H1 (cell line): ENCODE measurements at regions not wholly inside any gene's neighbourhood (a gene's known extent, or its start where the extent isn't known, plus 50 kb on each side); places are given as distances from the start of the nearest gene placed in this dataset.

ENCODE experiments used
- ATF2 ChIP-seq: IDR thresholded peaks from 2 replicates; pipeline ENCODE4 v1.6.1; 2012; ENCODE audit warnings: low read length, inconsistent platforms
- BACH1 ChIP-seq: IDR thresholded peaks from 2 replicates; pipeline ENCODE4 v1.6.1; 2012; ENCODE audit warnings: low read length, improper control_type of control experiment
- CBX5 ChIP-seq: fragments of 300-800, 300-1000 bp; sonication (generic); IDR thresholded peaks from 2 replicates; pipeline ENCODE4 v1.7.1; 2016; ENCODE audit warnings: antibody characterized with exemption, low read length, low read depth
- CHD1 ChIP-seq: IDR thresholded peaks from 2 replicates; pipeline ENCODE4 v1.6.1; 2012; ENCODE audit warnings: low read depth, low read length, improper control_type of control experiment
- JUN ChIP-seq: IDR thresholded peaks from 2 replicates; pipeline ENCODE4 v1.6.1; 2011; ENCODE audit warnings: low read depth, mild to moderate bottlenecking, improper control_type of control experiment, low read length
- KDM1A ChIP-seq: fragments of 200-600, 300-600 bp; sonication (generic); IDR thresholded peaks from 2 replicates; pipeline ENCODE4 v1.7.1; 2016; ENCODE audit warnings: mild to moderate bottlenecking, low read length, borderline replicate concordance
- MAFK ChIP-seq: IDR thresholded peaks from 2 replicates; pipeline ENCODE4 v1.6.1; 2012; ENCODE audit warnings: low read depth, mild to moderate bottlenecking, improper control_type of control experiment, low read length
- MAX ChIP-seq: IDR thresholded peaks from 2 replicates; pipeline ENCODE4 v1.6.1; 2012; ENCODE audit warnings: inconsistent platforms
- POLR2AphosphoS5 ChIP-seq: IDR thresholded peaks from 2 replicates; pipeline ENCODE4 v1.6.1; 2011; ENCODE audit warnings: low read depth, low read length
- RBBP5 ChIP-seq: IDR thresholded peaks from 2 replicates; pipeline ENCODE4 v1.7.1; 2012; ENCODE audit warnings: low read depth, mild to moderate bottlenecking, inconsistent platforms, low read length, moderate library complexity, borderline replicate concordance
- SIN3A ChIP-seq, 2 experiments: IDR thresholded peaks in 1 of 2; conservative IDR thresholded peaks in 1 of 2; 2 replicates each; pipeline ENCODE4 v1.6.1; 2011 to 2012; ENCODE audit warnings: low read length in 2 of 2, improper control_type of control experiment in 1 of 2, low read depth in 1 of 2, mild to moderate bottlenecking in 1 of 2
- SP1 ChIP-seq: IDR thresholded peaks from 2 replicates; pipeline ENCODE4 v1.6.1; 2011; ENCODE audit warnings: low read depth, low read length
- TAF1 ChIP-seq: IDR thresholded peaks from 2 replicates; pipeline ENCODE4 v1.6.1; 2011; ENCODE audit warnings: mild to moderate bottlenecking, low read depth, low read length
- TCF12 ChIP-seq: IDR thresholded peaks from 2 replicates; pipeline ENCODE4 v1.6.1; 2011; ENCODE audit warnings: low read depth, mild to moderate bottlenecking, low read length
- USF2 ChIP-seq: IDR thresholded peaks from 2 replicates; pipeline ENCODE4 v1.6.1; 2011; ENCODE audit warnings: low read length, improper control_type of control experiment

GRCh38 chr16:17836868-17837602, 366.3 kb upstream of the XYLT1 start (continued):
- TF ChIP-seq USF2 (peak; percentile 66), JUN (peak; percentile 89), RBBP5 (no peak), CHD1 (no peak), SIN3A (conservative IDR thresholded peaks at IDR 0.05 in 1 of 2, IDR thresholded peaks at IDR 0.05 in 1 of 2; ENCODE audit: low read depth in 1 of 2, low read length in 2 of 2) (no peak), POLR2AphosphoS5 (no peak; the same call in 1 of the 2 replicates), MAFK (peak; percentile 14; the same call in 1 of the 2 replicates), CBX5 (no peak), KDM1A (peak; percentile 98), SP1 (peak; percentile 82), ATF2 (0 out of 2 replicates have a peak, but pooled peaks have one; percentile 20), TCF12 (0 out of 2 replicates have a peak, but pooled peaks have one; percentile 15), BACH1 (peak; percentile 21; the same call in 1 of the 2 replicates), TAF1 (peak; percentile 53; the same call in 1 of the 2 replicates), MAX (peak; percentile 49; the same call in 1 of the 2 replicates)
